HepG2 (cell line): ENCODE measurements at regions not wholly inside any gene's neighbourhood (a gene's known extent, or its start where the extent isn't known, plus 50 kb on each side); places are given as distances from the start of the nearest gene placed in this dataset.

ENCODE experiments used
- BHLHE40 ChIP-seq: IDR thresholded peaks from 2 replicates; pipeline ENCODE4 v1.6.1; 2011; ENCODE audit warnings: low read length, improper control_type of control experiment
- ESRRA ChIP-seq: sonication (generic); formaldehyde crosslinking; IDR thresholded peaks from 2 replicates; pipeline ENCODE4 v1.5.1; 2020; ENCODE audit warnings: mild to moderate bottlenecking, low read depth, missing genetic modification reagents
- SOX6 ChIP-seq, 2 experiments: fragments of 450-650 bp in 1 of 2; sonication (generic) in 1 of 2; formaldehyde crosslinking in 1 of 2; IDR thresholded peaks; 2 replicates each; pipeline versions ENCODE4 v1.4.0 to v1.6.1; 2017 to 2020; ENCODE audit warnings: antibody characterized with exemption in 1 of 2, mild to moderate bottlenecking in 1 of 2, missing genetic modification reagents in 1 of 2
- ZNF546 ChIP-seq: sonication (generic); formaldehyde crosslinking; conservative IDR thresholded peaks from 2 replicates; pipeline ENCODE4 v1.8.1; 2023; ENCODE audit warnings: mild to moderate bottlenecking, missing genetic modification reagents
- TF ChIP-seq, protein P1 (sequence below): sonication (generic); formaldehyde crosslinking; IDR thresholded peaks from 2 replicates; pipeline ENCODE4 v1.4.0; 2020; ENCODE audit warnings: mild to moderate bottlenecking, missing genetic modification reagents

DNA sequence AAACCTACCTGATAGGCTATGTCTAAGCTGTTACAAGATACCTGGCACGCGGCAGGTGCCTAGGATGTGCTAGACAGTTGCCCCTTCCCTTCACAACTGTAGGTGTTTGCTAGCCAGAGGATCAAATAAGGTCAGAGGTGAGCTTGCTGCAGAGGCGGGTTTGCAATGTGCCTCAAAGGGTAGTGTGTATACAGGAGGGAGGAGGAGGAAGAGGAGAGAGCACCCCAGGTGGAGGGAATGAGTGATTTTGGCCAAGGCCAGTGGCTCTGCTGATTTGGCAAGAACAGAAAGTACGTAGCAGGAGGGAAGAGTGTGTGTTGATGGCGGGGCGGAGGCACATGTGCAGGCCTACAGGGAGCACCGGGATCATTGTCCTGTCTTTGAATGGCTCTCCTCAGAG, 236.5 kb downstream of the HAUS1 start:
- no peak for TF ChIP-seq ZNF546 (CRISPR knock-in tag)
- TF ChIP-seq, protein P1, sequence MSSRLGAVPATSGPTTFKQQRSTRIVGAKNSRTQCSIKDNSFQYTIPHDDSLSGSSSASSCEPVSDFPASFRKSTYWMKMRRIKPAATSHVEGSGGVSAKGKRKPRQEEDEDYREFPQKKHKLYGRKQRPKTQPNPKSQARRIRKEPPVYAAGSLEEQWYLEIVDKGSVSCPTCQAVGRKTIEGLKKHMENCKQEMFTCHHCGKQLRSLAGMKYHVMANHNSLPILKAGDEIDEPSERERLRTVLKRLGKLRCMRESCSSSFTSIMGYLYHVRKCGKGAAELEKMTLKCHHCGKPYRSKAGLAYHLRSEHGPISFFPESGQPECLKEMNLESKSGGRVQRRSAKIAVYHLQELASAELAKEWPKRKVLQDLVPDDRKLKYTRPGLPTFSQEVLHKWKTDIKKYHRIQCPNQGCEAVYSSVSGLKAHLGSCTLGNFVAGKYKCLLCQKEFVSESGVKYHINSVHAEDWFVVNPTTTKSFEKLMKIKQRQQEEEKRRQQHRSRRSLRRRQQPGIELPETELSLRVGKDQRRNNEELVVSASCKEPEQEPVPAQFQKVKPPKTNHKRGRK = no peak
- no peak for TF ChIP-seq BHLHE40
- TF ChIP-seq ESRRA = no peak
- TF ChIP-seq SOX6 (IDR thresholded peaks at IDR 0.05) = no peak
- TF ChIP-seq SOX6 (CRISPR knock-in tag; IDR thresholded peaks at IDR 0.05) = no peak
